Brain pericyte (primary cell): ENCODE measurements at regions not wholly inside any gene's neighbourhood (a gene's known extent, or its start where the extent isn't known, plus 50 kb on each side); places are given as distances from the start of the nearest gene placed in this dataset.
"Not testable (repeated sequence)": the region's sequence is repeated elsewhere in the genome, so short reads cannot be mapped to it uniquely, and the experiment has no call there.

Experiments
- DNase-seq: peaks from one replicate; pipeline ENCODE4 v3.0.0-alpha.2; 2012; ENCODE audit warnings: low read depth, low spot score

DNA sequence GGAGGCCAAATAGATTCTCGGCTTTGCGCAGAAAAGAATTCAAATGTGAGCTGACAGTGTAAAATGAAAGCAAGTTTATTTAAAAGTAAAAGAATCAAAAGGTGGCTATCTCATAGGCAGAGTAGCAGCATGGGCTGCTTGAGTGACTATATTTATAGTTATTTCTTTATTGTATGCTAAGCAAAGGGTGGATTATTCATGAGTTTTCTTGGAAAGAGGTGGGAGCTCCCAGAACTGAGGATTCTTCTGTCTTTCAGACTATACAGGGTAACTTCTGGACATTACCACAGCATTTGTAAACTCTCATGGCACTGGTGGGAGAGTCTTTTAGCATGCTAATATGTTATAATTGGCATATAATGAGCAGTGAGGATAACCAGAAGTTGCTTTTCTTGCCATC is 659.9 kb downstream of the RWDD3 start:
- DNase-seq = no peak

DNA sequence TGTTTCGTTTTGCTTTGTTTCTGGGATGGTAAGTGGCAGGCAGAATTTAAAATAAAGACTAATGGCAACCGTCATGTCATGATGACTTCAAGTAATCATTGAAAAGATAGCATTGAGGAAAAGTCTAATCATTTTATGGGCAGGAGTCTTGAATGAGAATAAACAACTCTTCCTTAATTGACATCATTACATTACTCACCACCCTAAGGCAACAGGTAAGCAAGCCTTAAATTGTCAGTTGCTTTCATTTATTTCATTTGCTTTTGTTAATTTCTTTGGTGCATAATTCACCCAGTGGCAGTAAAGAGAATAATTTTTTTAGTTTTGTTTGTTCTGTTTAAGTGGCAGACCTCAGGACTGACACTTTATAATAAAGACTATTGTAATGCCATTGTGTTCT is 669.0 kb downstream of the RWDD3 start:
- DNase-seq = no peak

DNA sequence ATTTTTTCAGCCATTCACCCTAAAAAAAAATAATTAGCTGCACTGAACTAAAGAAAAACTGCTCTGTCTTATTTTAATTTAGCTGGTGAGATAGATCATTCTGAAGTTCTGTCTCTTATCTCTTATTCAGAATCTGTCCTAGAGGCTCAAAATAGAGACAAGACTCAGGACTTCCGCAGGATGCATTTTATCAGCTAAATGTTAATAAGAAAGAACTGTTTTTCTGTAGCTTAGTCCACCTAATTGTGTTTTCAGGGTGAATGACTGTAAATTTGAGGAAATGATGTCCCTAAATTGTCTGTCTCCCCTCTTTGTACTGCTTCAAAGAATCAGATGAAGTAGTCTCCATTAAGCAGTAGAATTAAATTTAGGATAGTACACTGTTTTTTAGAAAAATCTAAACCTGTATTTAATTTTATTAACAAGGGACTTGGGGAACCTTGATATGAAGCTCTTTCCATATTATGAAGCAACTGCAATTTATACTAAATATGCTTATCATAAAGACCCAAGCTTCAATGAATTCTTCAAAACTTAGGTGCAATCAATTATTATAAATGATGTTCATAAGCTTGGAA is 671.9 kb downstream of the RWDD3 start:
- no peak for DNase-seq

DNA sequence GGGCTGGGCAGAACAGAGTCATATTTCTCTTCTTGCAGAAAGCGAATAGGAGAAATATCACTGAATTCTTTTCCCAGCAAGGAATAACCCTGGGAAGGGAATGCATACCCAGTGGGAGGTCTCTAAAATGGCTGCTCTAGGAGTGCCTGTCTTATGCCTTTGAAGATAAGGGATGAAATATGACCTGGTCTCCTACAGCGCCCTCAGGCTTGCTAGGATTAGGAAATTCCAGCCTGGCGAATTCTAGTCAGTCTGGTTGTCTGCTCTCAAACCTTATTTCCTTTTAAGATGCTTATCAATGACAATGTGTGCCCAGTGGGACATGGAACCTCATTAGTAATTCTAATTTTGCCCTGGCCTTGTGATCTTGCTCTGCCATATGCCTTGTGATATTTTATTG is 677.7 kb downstream of the RWDD3 start:
- DNase-seq = not testable (repeated sequence)

DNA sequence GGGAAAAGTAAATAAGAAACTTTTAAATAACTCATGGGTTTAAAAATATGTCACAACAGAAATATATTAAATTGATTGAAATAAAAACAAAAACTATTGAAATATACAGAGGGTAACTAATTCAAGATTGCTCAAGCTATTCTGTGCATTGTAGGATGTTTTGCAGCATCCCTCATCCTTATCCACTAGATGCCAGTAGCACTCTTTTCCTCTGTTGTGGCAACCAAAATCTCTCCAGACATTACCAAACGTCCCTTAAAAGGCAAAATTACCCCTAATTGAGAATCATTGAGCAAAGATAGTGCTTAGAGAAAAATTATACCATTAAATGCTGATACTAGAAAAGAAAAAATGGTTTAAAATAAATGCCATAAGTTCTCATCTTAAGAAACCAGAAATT is 682.6 kb downstream of the RWDD3 start:
- DNase-seq = no peak

DNA sequence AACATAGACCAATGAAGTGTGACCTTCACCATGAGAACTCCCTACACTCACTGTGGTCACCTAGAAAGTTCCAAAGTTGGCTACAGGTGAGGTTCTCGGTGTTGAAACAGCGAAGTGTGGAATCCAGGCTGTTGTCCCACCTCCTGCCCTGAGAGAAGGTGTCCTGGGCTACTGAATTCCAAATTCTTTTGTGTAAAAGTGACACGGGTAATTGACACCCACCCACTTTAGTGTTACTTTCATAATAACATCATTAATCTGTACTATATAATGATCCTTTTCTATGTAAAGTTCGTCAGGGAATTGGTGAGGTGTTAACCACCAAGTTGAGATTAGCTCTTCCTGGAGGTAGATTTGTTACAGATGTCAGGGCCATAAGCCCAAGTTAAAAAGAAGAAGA is 690.7 kb downstream of the RWDD3 start:
- no peak for DNase-seq

DNA sequence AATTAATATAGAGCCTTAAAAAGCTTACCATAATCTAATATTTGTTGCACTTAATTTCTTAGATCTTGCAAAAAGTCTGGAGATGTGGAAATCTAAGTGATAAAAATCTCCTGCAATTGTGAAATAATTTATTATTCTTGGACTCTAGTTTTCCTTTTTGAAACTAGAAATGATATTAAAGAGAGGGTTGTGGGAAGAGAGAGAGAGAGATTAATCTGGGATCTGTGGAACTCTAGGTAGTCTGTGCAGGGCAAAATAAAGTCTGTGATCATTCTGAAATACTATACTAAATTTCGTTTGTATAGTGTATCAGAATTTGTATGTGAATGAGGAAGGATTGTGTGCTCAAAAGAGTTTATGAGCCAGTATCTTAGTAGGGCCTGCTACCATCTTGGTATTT is 692.3 kb downstream of the RWDD3 start:
- DNase-seq = no peak

DNA sequence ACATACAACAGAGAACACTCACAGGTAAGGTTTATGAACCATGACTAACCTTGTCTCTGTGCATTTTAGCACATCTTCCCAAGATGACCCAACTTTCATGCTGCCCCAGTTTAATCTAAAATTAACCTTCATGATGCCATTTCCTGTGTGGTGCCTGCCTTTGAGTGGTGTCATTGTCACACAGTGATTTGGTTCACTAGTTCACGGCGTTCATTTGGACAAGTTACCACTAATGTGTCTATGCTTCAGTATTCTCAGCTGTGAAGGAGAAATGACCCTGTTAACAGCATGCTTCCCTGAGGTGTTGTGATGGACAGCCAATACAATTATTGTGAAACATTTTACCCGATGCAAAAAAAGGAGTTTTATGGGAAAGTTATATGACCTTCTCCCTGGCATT is 693.1 kb downstream of the RWDD3 start:
- no peak for DNase-seq

DNA sequence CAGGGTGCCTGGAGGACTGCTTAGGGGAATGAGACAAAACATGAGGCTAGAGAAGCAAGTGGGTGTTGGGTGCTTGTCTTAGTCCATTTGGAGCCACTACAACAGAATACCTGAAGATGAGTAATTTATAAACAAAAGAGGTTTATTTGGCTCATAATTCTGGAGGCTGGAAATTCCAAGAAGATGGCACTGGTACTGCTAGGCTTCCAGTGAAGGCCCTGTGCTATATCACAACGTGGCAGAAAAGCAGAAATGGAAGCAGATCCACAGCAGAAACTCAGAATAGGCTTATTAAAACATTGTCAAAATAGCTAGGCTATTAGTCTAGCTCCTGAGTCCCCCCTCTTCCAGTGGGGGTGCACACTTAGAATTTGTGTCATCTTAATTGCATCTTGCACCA is 701.7 kb downstream of the RWDD3 start:
- no peak for DNase-seq

DNA sequence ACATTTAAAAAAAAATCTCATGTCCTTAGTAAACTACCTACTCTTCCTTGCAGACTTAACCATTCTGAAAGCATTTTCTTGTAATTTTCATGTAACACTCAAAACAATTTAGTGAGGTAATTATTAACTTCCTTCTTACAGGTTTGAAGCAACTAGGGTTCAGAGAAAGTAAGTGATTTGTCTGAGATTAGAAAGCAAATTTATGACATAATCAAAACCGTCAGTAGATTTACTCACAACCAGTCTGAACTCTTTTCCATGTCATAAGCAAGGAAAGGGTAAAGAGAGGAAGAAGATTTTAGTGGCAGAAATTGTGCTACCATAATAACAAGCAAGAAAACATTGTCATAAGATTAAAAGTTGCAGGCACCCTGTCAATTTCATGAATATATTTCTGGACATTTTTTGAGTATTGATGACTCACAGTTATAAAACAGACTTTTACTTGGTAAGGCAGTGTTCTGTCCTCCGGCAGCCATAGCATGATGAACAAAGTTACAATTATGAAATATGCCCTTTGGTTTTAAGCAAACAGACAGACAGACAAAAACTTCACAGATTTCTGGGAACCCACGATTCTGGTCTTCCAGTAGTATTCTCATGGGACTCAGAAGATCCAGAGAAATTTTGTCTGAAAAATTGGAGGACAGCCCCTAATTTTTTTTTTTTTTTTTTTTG is 707.2 kb downstream of the RWDD3 start:
- DNase-seq = no peak

DNA sequence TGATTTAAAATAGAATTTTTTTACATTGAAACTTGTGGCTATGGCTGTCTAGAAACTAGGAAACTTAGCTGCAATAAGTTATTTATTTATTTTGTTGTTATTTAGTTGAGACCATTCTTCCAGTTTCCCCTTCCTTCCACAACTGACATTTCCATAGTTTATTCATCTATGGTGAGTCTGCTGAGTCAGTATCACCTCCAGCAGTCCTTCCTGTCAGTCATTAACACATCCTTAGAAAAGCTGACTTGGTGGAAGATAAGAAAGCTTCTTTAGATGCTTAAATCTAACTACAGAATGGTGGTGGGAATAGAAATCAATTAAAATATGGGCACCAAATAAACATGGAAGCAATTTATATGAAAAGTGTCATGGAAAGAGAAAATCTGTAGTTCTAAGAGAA is 714.0 kb downstream of the RWDD3 start:
- no peak for DNase-seq

DNA sequence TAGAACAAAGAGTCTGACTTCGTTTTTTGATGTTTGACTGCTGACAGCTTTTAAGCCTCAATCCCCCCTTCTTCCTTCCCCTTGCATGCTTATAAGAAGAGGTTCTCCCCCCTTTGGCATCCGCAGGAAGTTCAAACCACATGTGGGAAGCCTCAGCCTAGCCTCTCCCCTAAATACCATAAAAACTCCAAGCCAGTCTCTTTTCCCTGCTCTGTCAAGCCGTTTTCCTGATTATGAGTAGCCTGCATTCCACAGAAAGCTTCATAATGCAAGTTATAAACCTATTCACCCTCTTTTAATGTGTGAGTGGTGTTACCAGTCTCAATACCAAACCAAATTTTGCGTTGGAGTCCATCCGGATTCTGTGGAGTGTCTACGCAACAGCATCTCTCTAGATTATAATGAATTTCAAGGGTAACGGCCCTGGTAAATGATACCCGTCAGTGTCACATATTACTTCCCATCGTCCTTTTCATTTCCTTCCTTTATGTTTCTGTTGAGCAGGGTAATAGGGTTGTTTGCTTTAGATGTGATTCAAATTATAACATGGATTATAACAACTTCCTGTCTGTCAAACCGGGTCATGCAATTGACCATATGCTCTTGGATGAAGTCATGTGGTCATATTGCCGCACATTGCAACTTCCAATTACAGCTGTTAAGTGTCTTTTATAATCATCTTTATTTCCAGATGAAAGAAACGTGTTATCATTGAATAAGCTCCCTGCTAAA is 717.5 kb downstream of the RWDD3 start:
- DNase-seq = no peak

DNA sequence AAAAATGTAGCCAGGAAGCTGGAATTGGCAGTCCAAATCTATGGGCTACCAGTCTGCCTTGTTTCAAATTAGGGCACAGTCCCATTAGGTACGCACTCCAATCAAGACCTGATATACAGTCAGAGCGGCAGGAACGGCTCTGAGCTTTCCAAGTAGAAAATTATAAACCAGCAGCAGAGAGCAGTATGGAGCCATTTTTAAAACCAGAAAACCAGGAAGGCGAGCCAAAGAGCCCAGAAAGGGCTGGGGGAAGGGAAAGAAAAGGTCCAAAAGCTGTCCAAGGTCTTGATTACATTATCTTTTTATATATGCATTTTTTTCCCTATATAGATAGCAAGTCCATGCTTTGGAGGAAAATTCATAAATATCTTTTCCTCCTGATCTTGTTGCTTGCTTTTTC is 719.0 kb downstream of the RWDD3 start:
- no peak for DNase-seq

DNA sequence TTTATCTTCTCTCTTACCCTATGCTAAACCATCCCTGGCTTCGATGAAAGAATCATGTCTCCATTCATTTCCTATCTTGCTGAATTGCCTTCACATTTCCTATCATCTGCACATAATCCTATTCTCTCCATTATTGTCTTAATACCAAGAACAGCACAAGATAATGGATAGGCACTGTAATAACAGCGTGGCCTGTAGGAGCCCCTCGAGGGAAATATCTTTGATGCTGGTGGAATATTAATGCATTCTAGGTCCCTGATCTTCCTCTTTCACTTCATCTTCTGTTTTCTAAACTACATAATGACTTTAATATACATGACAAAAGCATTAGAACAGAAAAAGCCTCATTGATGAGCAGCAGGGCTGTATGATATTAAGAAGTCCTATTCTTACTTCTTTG is 720.6 kb downstream of the RWDD3 start:
- no peak for DNase-seq

DNA sequence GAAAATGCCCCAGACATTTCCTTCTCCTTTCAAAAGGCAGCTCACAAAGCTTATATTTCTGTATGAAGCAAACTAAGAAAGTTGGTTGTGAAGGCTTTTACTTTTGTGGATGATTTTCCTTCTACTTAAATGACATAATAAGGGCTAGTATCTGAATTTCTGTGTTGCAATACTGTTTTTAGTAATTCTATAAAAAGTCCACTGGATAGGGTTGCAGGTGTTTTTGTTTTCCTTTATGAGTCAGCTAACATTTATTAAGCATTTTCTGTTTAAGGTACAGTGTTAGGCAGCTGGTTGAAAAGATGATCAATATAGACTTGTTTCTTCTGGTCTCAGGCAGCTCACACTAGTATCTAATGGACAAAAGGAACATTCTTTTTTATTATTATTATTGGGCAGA is 722.2 kb downstream of the RWDD3 start:
- DNase-seq = no peak

DNA sequence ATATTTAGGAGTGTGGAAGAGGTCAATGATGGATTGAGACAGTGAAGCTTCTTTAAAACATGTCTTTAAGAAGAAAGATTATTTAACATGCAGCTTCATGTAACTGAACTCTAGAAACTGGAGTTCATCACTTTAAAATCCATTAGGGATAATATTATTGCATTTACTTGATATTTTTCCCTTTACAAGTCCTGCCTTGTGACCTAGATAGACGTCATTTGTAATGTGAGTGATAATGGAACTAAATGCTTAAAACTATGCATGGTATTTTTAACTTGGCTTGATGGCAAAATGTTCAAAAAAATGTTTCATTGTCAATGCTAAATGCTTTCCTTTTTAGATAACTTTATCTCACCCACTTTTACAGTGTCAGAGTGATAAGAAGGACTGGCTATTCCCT is 723.7 kb downstream of the RWDD3 start:
- DNase-seq = no peak

DNA sequence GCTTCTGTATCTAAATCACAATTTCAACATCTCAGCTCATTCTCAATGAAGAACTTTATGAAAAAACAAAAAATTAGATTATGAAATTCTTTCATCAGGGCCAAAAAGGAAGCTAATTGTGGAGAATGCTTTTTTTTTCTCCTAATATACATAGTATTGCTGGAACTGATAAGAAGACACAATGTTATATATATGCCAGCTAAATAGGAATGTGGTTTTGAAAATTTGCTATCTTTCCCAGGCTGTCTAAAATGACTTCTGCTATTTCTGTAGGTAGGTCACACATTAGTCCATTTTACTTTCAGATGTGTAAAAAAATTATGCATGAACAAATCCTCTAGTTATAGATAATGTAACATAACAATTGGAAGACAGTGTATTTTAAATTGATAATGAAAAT is 732.9 kb downstream of the RWDD3 start:
- DNase-seq = no peak

DNA sequence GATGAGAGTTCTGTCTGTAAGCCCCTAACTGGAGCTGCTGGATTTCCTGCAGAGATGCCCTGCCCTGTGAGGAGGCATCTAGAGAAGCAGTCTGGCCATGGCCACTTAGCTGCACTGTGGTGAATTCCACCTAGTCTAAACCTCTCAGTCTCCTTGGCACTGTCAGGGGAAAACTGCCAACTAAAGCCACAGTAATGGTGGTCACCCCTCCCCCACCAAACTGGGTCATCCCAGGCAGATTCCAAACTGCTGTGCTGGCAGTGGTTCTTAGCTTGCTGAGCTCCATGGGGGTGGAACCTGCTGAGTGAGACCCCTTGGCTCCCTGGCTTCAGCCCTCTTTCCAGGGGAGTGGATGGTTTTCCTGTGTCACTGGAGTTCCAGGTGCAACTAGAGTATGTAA is 740.6 kb downstream of the RWDD3 start:
- no peak for DNase-seq

DNA sequence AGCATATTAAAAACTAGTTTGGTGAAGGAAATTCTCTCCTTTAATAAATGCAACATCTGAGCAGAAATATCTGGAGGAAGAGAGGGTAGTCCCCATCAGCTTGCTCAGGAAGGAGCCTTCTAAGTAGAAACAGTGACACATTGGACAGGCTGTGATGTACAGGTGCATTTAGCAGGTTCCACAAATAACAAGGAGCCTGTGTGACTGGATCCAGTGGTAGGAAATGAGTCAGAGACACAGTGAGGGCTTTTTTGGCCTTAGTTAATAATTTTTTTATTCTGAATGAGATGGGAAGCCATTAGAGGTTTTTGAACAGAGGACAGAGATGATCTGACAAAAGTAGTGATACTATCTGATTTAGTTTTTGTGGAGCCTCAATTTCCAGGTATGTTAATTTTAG is 738.9 kb upstream of the PTBP2 start:
- no peak for DNase-seq

DNA sequence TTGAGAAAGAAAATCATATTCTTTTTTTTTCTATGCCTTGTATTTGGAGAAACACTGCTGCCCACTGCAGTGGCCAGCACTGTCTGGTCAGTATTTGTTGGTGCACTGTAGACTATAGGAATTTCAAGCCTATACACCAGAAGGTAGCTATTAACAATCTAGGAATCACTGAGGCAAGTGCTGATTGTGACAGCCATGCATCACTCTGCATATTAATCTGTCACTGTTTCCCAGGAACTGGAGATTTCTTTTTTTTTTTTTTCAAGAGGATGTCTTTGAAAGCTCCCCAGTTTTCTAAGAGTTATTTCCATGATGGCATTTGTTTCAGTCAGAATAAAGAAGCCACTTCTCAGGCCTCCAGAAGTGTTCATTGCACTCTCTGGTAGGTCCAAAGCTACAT is 737.8 kb upstream of the PTBP2 start:
- no peak for DNase-seq

DNA sequence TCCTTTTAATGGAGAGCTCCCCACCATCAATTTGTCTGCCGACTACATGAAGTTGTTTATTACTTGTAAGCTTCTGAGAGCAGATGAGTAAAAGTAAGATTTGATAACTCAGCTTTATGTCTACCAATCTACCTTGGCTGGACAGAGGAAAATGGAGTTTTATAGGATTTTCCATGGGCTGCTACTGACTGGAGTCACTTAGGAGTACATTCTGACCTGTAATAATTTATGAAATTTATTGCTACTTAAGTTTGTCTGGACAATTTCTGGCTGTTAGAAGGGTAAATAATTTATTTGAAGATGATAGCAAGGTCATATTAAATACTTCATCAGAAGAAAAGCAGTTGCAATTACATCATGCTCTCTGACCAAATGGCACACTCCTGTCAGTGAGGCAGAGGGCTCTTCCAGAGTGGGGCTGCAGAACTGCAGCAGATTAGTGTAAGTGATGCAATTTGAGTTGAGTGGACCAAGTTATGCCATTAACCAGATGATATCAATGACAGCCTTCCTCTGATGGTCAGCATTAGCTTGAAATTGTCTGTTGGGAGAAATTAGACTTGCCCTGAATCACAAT is 736.7 kb upstream of the PTBP2 start:
- DNase-seq = no peak

DNA sequence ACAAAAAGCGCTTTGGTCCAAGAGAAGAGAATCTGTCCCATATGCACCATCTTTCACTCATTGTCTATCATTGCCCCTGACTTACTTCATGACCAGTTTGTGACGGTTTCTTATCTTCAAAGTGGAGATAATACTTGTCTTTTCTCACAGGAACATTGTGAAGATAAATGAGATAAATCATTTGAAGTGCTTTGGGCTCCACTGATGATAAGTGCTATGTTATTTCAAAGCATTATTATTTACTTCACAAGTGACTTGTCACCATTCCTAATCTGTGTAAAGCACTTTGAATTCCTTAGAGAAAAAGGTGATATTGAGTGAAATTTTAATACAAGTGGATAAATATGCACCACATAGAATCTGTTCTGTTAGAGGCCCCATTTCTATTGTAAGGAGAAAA is 731.6 kb upstream of the PTBP2 start:
- DNase-seq = no peak
